Endothelial cell (in vitro differentiated cells): ENCODE measurements at regions not wholly inside any gene's neighbourhood (a gene's known extent, or its start where the extent isn't known, plus 50 kb on each side); places are given as distances from the start of the nearest gene placed in this dataset.

Source experiments
- DNase-seq: peaks from one replicate; pipeline ENCODE4 v3.0.0; 2021; ENCODE audit warnings: low spot score
- H3K27ac Mint-ChIP-seq: one replicate; pipeline ENCODE4 v1.8.0; 2021; ENCODE audit warnings: mixed read lengths, inconsistent platforms; ENCODE audit not compliant: unreplicated experiment
- H3K27me3 Mint-ChIP-seq: one replicate; pipeline ENCODE4 v1.8.0; 2021; ENCODE audit warnings: mild to moderate bottlenecking, moderate library complexity, mixed read lengths, inconsistent platforms; ENCODE audit not compliant: unreplicated experiment
- H3K36me3 Mint-ChIP-seq: one replicate; pipeline ENCODE4 v1.8.0; 2021; ENCODE audit warnings: mild to moderate bottlenecking, low read depth, mixed read lengths, inconsistent platforms; ENCODE audit not compliant: unreplicated experiment
- H3K4me1 Mint-ChIP-seq: one replicate; pipeline ENCODE4 v1.8.0; 2021; ENCODE audit warnings: mild to moderate bottlenecking, mixed read lengths, inconsistent platforms; ENCODE audit not compliant: unreplicated experiment
- H3K4me3 Mint-ChIP-seq: one replicate; pipeline ENCODE4 v1.8.0; 2021; ENCODE audit warnings: mild to moderate bottlenecking, mixed read lengths, inconsistent platforms; ENCODE audit not compliant: unreplicated experiment
- H3K9me3 Mint-ChIP-seq: one replicate; pipeline ENCODE4 v1.8.0; 2021; ENCODE audit warnings: mixed read lengths, inconsistent platforms; ENCODE audit not compliant: unreplicated experiment
- CTCF ChIP-seq: fragments of 200-600 bp; sonication (generic); IDR thresholded peaks from one replicate; pipeline ENCODE4 v1.5.0; 2021; ENCODE audit warnings: antibody characterized with exemption; ENCODE audit not compliant: unreplicated experiment

- Mint-ChIP-seq H3K36me3 (no peaks in the 10 kb centered on the region), H3K27me3 (no peaks in the 10 kb centered on the region), H3K27ac (no peak overlapping the region), H3K4me3 (no peak overlapping the region), H3K9me3 (no peaks in the 10 kb centered on the region), H3K4me1 (no peaks in the 10 kb centered on the region)
- no peak for DNase-seq
- no peak for TF ChIP-seq CTCF
Observed at GRCh38 chr5:162466011-162466410, 398.4 kb downstream of the GABRG2 start.

- Mint-ChIP-seq H3K27ac (no peak overlapping the region), H3K4me3 (no peak overlapping the region), H3K9me3 (no peaks in the 10 kb centered on the region), H3K4me1 (no peaks in the 10 kb centered on the region), H3K27me3 (no peaks in the 10 kb centered on the region), H3K36me3 (no peaks in the 10 kb centered on the region)
- no peak for DNase-seq
- no peak for TF ChIP-seq CTCF
Observed at GRCh38 chr5:162473041-162473714, 405.6 kb downstream of the GABRG2 start.

- no peaks in the 10 kb centered on the region for H3K4me1 Mint-ChIP-seq
- no peak for TF ChIP-seq CTCF
- no peak overlapping the region for H3K4me3 Mint-ChIP-seq
- H3K27me3 Mint-ChIP-seq: no peaks in the 10 kb centered on the region
- no peak overlapping the region for H3K27ac Mint-ChIP-seq
- no peak for DNase-seq
- no peaks in the 10 kb centered on the region for H3K9me3 Mint-ChIP-seq
- H3K36me3 Mint-ChIP-seq: no peaks in the 10 kb centered on the region
Observed at GRCh38 chr5:162474239-162474638, 406.7 kb downstream of the GABRG2 start.

GRCh38 chr5:162484095-162484494, 416.5 kb downstream of the GABRG2 start:
- no peak for DNase-seq
- no peak overlapping the region for H3K4me3 Mint-ChIP-seq

GRCh38 chr5:162484986-162485385, 417.4 kb downstream of the GABRG2 start:
- no peaks in the 10 kb centered on the region for H3K4me1 Mint-ChIP-seq
- H3K4me3 Mint-ChIP-seq: no peak overlapping the region
- H3K27ac Mint-ChIP-seq: no peak overlapping the region
- no peaks in the 10 kb centered on the region for H3K9me3 Mint-ChIP-seq
- H3K27me3 Mint-ChIP-seq: no peaks in the 10 kb centered on the region
- TF ChIP-seq CTCF: no peak
- no peaks in the 10 kb centered on the region for H3K36me3 Mint-ChIP-seq
- no peak for DNase-seq

More at GRCh38 chr5:162484095-162484494, 416.5 kb downstream of the GABRG2 start:
- no peaks in the 10 kb centered on the region for H3K36me3 Mint-ChIP-seq
- no peaks in the 10 kb centered on the region for H3K9me3 Mint-ChIP-seq
- H3K27ac Mint-ChIP-seq: no peak overlapping the region
- no peak for TF ChIP-seq CTCF
- H3K27me3 Mint-ChIP-seq: no peaks in the 10 kb centered on the region
- H3K4me1 Mint-ChIP-seq: no peaks in the 10 kb centered on the region
